CD4-positive, alpha-beta T cell (primary cell): ENCODE measurements at regions not wholly inside any gene's neighbourhood (a gene's known extent, or its start where the extent isn't known, plus 50 kb on each side); places are given as distances from the start of the nearest gene placed in this dataset.

Experiments used
- ATAC-seq: fragments of 200-7000 bp; cut with Tn5 transposase; one replicate; pipeline ENCODE4 v1.10.0; 2022; ENCODE audit warnings: mild to moderate bottlenecking; ENCODE audit not compliant: poor library complexity
- CTCF ChIA-PET: fragments of 350-600 bp; sonication (Branson Sonifier 250); formaldehyde crosslinking; loops from one replicate; lab custom pipeline; 2021; ENCODE audit warnings: antibody characterized with exemption, inconsistent platforms; lab: Charles Lee
- POLR2A ChIA-PET: fragments of 350-600 bp; sonication (Branson Sonifier 250); formaldehyde crosslinking; loops from one replicate; lab custom pipeline; 2021; ENCODE audit warnings: antibody characterized with exemption, inconsistent platforms; lab: Charles Lee
- DNase-seq, 14 experiments: peaks; one replicate each; pipeline ENCODE4 v3.0.0-alpha.2; 2013 to 2020; ENCODE audit warnings: mixed read lengths in 2 of 14
- H3K27ac ChIP-seq, 2 donors: one replicate each; pipeline versions ENCODE4 v1.5.1 to v1.7.0; 2013; ENCODE audit warnings: low read length in 2 of 2, low read depth in 1 of 2, mild to moderate bottlenecking in 1 of 2
- H3K27me3 ChIP-seq, 2 experiments: 1 replicate in 1 of 2; 2 replicates in 1 of 2; pipeline versions ENCODE4 v1.6.1 to v1.7.0; 2013; ENCODE audit warnings: low read length in 2 of 2, control low read depth in 1 of 2, mild to moderate bottlenecking in 1 of 2, moderate library complexity in 1 of 2; ENCODE audit not compliant: insufficient read depth in 2 of 2, control insufficient read depth in 1 of 2
- H3K36me3 ChIP-seq: one replicate; pipeline ENCODE4 v1.6.1; 2013; ENCODE audit warnings: low read length, control low read depth; ENCODE audit not compliant: insufficient read depth
- H3K4me1 ChIP-seq: one replicate; pipeline ENCODE4 v1.6.1; 2013; ENCODE audit warnings: low read length, control low read depth; ENCODE audit not compliant: insufficient read depth
- H3K4me3 ChIP-seq: one replicate; pipeline ENCODE4 v1.5.1; 2013; ENCODE audit warnings: mild to moderate bottlenecking, low read length, moderate library complexity
- H3K9me3 ChIP-seq, 2 experiments: 1 replicate in 1 of 2; 2 replicates in 1 of 2; pipeline versions ENCODE4 v1.6.1 to v1.7.0; 2013; ENCODE audit warnings: low read length in 2 of 2, mild to moderate bottlenecking in 2 of 2, control low read depth in 1 of 2, moderate library complexity in 1 of 2; ENCODE audit not compliant: control insufficient read depth in 1 of 2, insufficient read depth in 1 of 2
- H3K27ac Mint-ChIP-seq: one replicate; pipeline ENCODE4 v1.8.0; 2020; ENCODE audit warnings: mixed read lengths
- H3K27me3 Mint-ChIP-seq: one replicate; pipeline ENCODE4 v1.8.0; 2021; ENCODE audit warnings: mixed read lengths
- H3K36me3 Mint-ChIP-seq: one replicate; pipeline ENCODE4 v1.8.0; 2021; ENCODE audit warnings: low read depth, mixed read lengths
- H3K4me1 Mint-ChIP-seq: one replicate; pipeline ENCODE4 v1.8.0; 2021; ENCODE audit warnings: low read depth, mixed read lengths
- H3K4me3 Mint-ChIP-seq: one replicate; pipeline ENCODE4 v1.8.0; 2020; ENCODE audit warnings: mild to moderate bottlenecking, mixed read lengths
- H3K9me3 Mint-ChIP-seq: one replicate; pipeline ENCODE4 v1.8.0; 2020; ENCODE audit warnings: mixed read lengths
- CTCF ChIP-seq: fragments of 200-600 bp; IDR thresholded peaks from one replicate; pipeline ENCODE4 v1.8.0; 2022; ENCODE audit warnings: antibody characterized with exemption, mild to moderate bottlenecking
- intact Hi-C, 2 experiments: fragments of 100-400 bp; cut with DNase I in 1 of 2; cut with micrococcal nuclease in 1 of 2; formaldehyde crosslinking; loops; one replicate each; pipeline versions ENCODE4 v1.15.1 to v1.9.0; 2023 to 2025; cut with DNase I, micrococcal nuclease

GRCh38 chr4:186422296-186422695 lies 133.1 kb downstream of the MTNR1A start:
- no peak overlapping the region for H3K27ac Mint-ChIP-seq
- H3K9me3 ChIP-seq: no peaks in the 10 kb centered on the region
- POLR2A ChIA-PET: no interaction called here

GRCh38 chr4:186416451-186417060 lies 138.8 kb downstream of the MTNR1A start:
- ATAC-seq: no peak
- Histone ChIP-seq H3K36me3 (no peaks in the 10 kb centered on the region), H3K4me1 (no peaks in the 10 kb centered on the region), H3K9me3 (peaks cover 0 to 5% of the 10 kb centered on the region in 2 experiments), H3K27me3 (no peaks in the 10 kb centered on the region), H3K27ac (no peak overlapping the region), H3K4me3 (no peak overlapping the region)
- no peaks in the 10 kb centered on the region for H3K9me3 Mint-ChIP-seq
- H3K4me3 Mint-ChIP-seq: no peak overlapping the region
- H3K27ac Mint-ChIP-seq: no peak overlapping the region
- H3K27me3 Mint-ChIP-seq: no peaks in the 10 kb centered on the region
- CTCF ChIA-PET: no interaction called here
- no peaks in the 10 kb centered on the region for H3K36me3 Mint-ChIP-seq
- TF ChIP-seq CTCF: no peak
- DNase-seq: no peak
- intact Hi-C loops: no loop called here
- POLR2A ChIA-PET: no interaction called here
- H3K4me1 Mint-ChIP-seq: no peaks in the 10 kb centered on the region

More at GRCh38 chr4:186422296-186422695, 133.1 kb downstream of the MTNR1A start:
- H3K27me3 ChIP-seq: no peaks in the 10 kb centered on the region
- DNase-seq (no peak), ATAC-seq (no peak)
- no peaks in the 10 kb centered on the region for H3K36me3 ChIP-seq
- intact Hi-C loops: no loop called here
- CTCF ChIA-PET: no interaction called here
- no peak for TF ChIP-seq CTCF
- Mint-ChIP-seq H3K9me3 (no peaks in the 10 kb centered on the region), H3K27me3 (peaks cover 4% of the 10 kb centered on the region), H3K4me1 (no peaks in the 10 kb centered on the region), H3K4me3 (no peak overlapping the region), H3K36me3 (no peaks in the 10 kb centered on the region)
- no peak overlapping the region for H3K27ac ChIP-seq
- no peaks in the 10 kb centered on the region for H3K4me1 ChIP-seq
- H3K4me3 ChIP-seq: no peak overlapping the region

GRCh38 chr4:186414390-186414789 lies 141.0 kb downstream of the MTNR1A start:
- no peak overlapping the region for H3K27ac ChIP-seq

More at GRCh38 chr4:186414390-186414789, 141.0 kb downstream of the MTNR1A start:
- TF ChIP-seq CTCF: no peak
- Histone ChIP-seq H3K9me3 (peaks cover 0 to 5% of the 10 kb centered on the region in 2 experiments), H3K4me3 (no peak overlapping the region), H3K27me3 (peaks cover 0 to 2% of the 10 kb centered on the region in 2 experiments), H3K4me1 (no peaks in the 10 kb centered on the region), H3K36me3 (no peaks in the 10 kb centered on the region)
- no peaks in the 10 kb centered on the region for H3K36me3 Mint-ChIP-seq
- CTCF ChIA-PET: interaction anchor here (0.6 kb wide), 1 partner anchor 56 kb away, joined by 3 read pairs; no protein-coding TSS in a partner anchor
- DNase-seq (no peak), ATAC-seq (no peak)
- H3K9me3 Mint-ChIP-seq: no peaks in the 10 kb centered on the region
- POLR2A ChIA-PET: no interaction called here
- H3K27ac Mint-ChIP-seq: no peak overlapping the region
- no peaks in the 10 kb centered on the region for H3K4me1 Mint-ChIP-seq
- intact Hi-C loops: no loop called here
- no peak overlapping the region for H3K4me3 Mint-ChIP-seq
- no peaks in the 10 kb centered on the region for H3K27me3 Mint-ChIP-seq
